ENCODE measurements at regions not wholly inside any gene's neighbourhood (a gene's known extent, or its start where the extent isn't known, plus 50 kb on each side); places are given as distances from the start of the nearest gene placed in this dataset.

- Histone ChIP-seq H4K91ac (ENCODE audit: insufficient read depth, low read depth, low read length) (no peak overlapping the region), H2AK9ac (replicated peaks; ENCODE audit: low read depth, low read length, poor library complexity) (no peak overlapping the region), H4K8ac (ENCODE audit: low read depth in 2 of 2, low read length in 2 of 2) (no peak overlapping the region), H3K18ac (ENCODE audit: low read depth, low read length) (no peak overlapping the region), H3K56ac (ENCODE audit: extremely low read depth, insufficient read depth, low read length) (no peak overlapping the region), H2BK15ac (ENCODE audit: low read depth, low read length) (no peak overlapping the region), H3K79me1 (ENCODE audit: low read depth in 1 of 2, low read length in 2 of 2) (no peaks in the 10 kb centered on the region), H3K27ac (ENCODE audit: insufficient read depth, low read length) (no peak overlapping the region), H3K4me1 (ENCODE audit: control insufficient read depth, insufficient read depth, low read length) (no peaks in the 10 kb centered on the region), H2AFZ (replicated peaks; ENCODE audit: low read length, poor library complexity) (no peak overlapping the region), H3K23ac (ENCODE audit: low read depth, low read length) (no peak overlapping the region), H3K4me2 (ENCODE audit: low read depth, low read length) (no peak overlapping the region), H2BK20ac (ENCODE audit: low read depth, low read length) (no peak overlapping the region), H3K4me3 (ENCODE audit: insufficient read depth, low read depth, low read length) (no peak overlapping the region), H2BK120ac (ENCODE audit: low read depth, low read length) (no peak overlapping the region), H2AK5ac (ENCODE audit: low read depth, low read length) (no peak overlapping the region), H3K9ac (ENCODE audit: low read depth, low read length) (no peak overlapping the region), H3K27me3 (ENCODE audit: control insufficient read depth, insufficient read depth, low read length) (no peaks in the 10 kb centered on the region), H3K9me1 (ENCODE audit: insufficient read depth, low read length) (no peaks in the 10 kb centered on the region), H3K36me3 (ENCODE audit: control insufficient read depth, insufficient read depth, low read length) (no peaks in the 10 kb centered on the region), H4K20me1 (ENCODE audit: insufficient read depth, low read length) (no peaks in the 10 kb centered on the region), H3K14ac (replicated peaks; ENCODE audit: low read depth, low read length) (no peak overlapping the region), H3K9me3 (ENCODE audit: control insufficient read depth, insufficient read depth, low read length) (no peaks in the 10 kb centered on the region), H2BK5ac (ENCODE audit: low read depth, low read length, poor library complexity, severe bottlenecking) (no peak overlapping the region), H3K4ac (ENCODE audit: low read depth, low read length) (no peak overlapping the region), H4K5ac (ENCODE audit: low read depth, low read length) (no peak overlapping the region)
- CTCF ChIA-PET, result interaction anchor here (0.7 to 1.3 kb wide), 2 partner anchors 13 to 1303 kb away, joined by 3 read pairs; no protein-coding TSS in a partner anchor
- POLR2A ChIA-PET (ENCODE audit: unreplicated experiment), result no interaction called here
- dilution Hi-C loops (cut with HindIII; ENCODE audit: low sequenced_read_pairs, unreplicated experiment), result no loop called here
- intact Hi-C loops (cut with micrococcal nuclease), result loop anchor here (5.0 to 10.0 kb wide), 5 partner anchors 406 to 1536 kb away; partner anchors contain the start of gene CDH2
- DNase-seq, result no peak
- no peak for TF ChIP-seq CHD1 (IDR thresholded peaks at IDR 0.05; ENCODE audit: low read depth, low read length)
- no peak for TF ChIP-seq RAD21 (IDR thresholded peaks at IDR 0.05; ENCODE audit: low read length)
- TF ChIP-seq, protein P1, sequence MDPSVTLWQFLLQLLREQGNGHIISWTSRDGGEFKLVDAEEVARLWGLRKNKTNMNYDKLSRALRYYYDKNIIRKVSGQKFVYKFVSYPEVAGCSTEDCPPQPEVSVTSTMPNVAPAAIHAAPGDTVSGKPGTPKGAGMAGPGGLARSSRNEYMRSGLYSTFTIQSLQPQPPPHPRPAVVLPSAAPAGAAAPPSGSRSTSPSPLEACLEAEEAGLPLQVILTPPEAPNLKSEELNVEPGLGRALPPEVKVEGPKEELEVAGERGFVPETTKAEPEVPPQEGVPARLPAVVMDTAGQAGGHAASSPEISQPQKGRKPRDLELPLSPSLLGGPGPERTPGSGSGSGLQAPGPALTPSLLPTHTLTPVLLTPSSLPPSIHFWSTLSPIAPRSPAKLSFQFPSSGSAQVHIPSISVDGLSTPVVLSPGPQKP (IDR thresholded peaks at IDR 0.05; ENCODE audit: borderline replicate concordance, low read depth, low read length), result no peak
- TF ChIP-seq POLR2A (IDR thresholded peaks at IDR 0.05; ENCODE audit: low read depth, low read length), result no peak
- TF ChIP-seq CTCF (conservative IDR thresholded peaks at IDR 0.05; ENCODE audit: low read depth, low read length), result peak; percentile 32
- no peak for TF ChIP-seq MAFK (IDR thresholded peaks at IDR 0.05; ENCODE audit: low read depth, low read length)
- ATAC-seq (ENCODE audit: low read depth), result no peak
- BruUV-seq (replicated peaks), result no TSS peak
- in situ Hi-C loops (cut with MboI; ENCODE audit: low sequenced_read_pairs), result loop anchor here (10.0 kb wide), 1 partner anchor 586 kb away; no protein-coding TSS in a partner anchor
- WGBS, 2 experiments (ENCODE audit: extremely low coverage in 2 of 2, insufficient read length in 1 of 2), result no CpG with 5 or more reads among the region's 3 CpGs
Observed at GRCh38 chr18:27608742-27609141, 423.6 kb upstream of the CHST9 start.
